PC-9 (cell line): ENCODE measurements at regions not wholly inside any gene's neighbourhood (a gene's known extent, or its start where the extent isn't known, plus 50 kb on each side); places are given as distances from the start of the nearest gene placed in this dataset.

Experiments
- CTCF ChIP-seq: fragments of 200-600 bp; sonication (generic); conservative IDR thresholded peaks from 2 replicates; pipeline ENCODE4 v1.6.1; 2017; ENCODE audit warnings: mixed run types, antibody characterized with exemption, mild to moderate bottlenecking, moderate library complexity
- EZH2 ChIP-seq: fragments of 200-600 bp; sonication (generic); IDR thresholded peaks from 2 replicates; pipeline ENCODE4 v1.8.0; 2017; ENCODE audit warnings: antibody characterized with exemption, low read depth

DNA sequence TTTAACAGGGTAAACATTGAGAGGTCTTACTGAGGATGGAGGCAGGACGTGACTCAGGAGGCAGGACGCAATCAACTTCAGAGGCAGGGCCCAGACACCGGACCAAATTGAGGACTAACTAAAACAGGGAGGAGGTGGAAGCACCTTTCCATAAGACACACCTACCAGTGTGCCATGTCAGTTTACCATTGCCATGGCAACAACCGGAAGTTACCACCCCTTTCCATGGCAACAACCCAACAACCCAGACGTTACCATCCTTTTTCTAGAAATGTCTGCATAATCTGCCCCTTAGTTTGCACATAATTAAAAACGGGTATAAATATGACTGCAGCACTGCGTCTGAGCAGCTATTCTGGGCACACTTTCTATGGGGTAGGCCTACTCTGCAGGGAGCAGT, 53.5 kb upstream of the SOX21 start:
- TF ChIP-seq CTCF: no peak
- no peak for TF ChIP-seq EZH2
